SK-N-SH treated with all-trans-retinoic acid at 6 μM for 48 hours (cell line): ENCODE measurements at regions not wholly inside any gene's neighbourhood (a gene's known extent, or its start where the extent isn't known, plus 50 kb on each side); places are given as distances from the start of the nearest gene placed in this dataset.

Experiments
- ATAC-seq: fragments of 200-7000 bp; cut with Tn5 transposase; 3 replicates; pipeline ENCODE4 v1.9.1; 2020; ENCODE audit warnings: mild to moderate bottlenecking, moderate library complexity
- BACH2 ChIP-seq: fragments of 250-450 bp; sonication (Bioruptor Pico); IDR thresholded peaks from 2 replicates; pipeline ENCODE4 v1.9.0; 2021; ENCODE audit warnings: mild to moderate bottlenecking, borderline replicate concordance
- CREB5 ChIP-seq: fragments of 250-450 bp; sonication (Bioruptor Pico); IDR thresholded peaks from 2 replicates; pipeline ENCODE4 v1.5.1; 2020; ENCODE audit warnings: low read depth, mild to moderate bottlenecking, moderate library complexity
- CSDC2 ChIP-seq: fragments of 250-450 bp; sonication (Bioruptor Pico); IDR thresholded peaks from 2 replicates; pipeline ENCODE4 v1.5.0; 2020; ENCODE audit warnings: mild to moderate bottlenecking, moderate library complexity
- ESRRG ChIP-seq: fragments of 250-450 bp; sonication (Bioruptor Pico); IDR thresholded peaks from 2 replicates; pipeline ENCODE4 v1.6.1; 2021; ENCODE audit warnings: mild to moderate bottlenecking
- GLIS3 ChIP-seq: fragments of 250-450 bp; sonication (Bioruptor Pico); IDR thresholded peaks from 2 replicates; pipeline ENCODE4 v1.5.0; 2020; ENCODE audit warnings: mild to moderate bottlenecking, moderate library complexity
- ISL1 ChIP-seq: fragments of 250-450 bp; sonication (Bioruptor Pico); IDR thresholded peaks from 2 replicates; pipeline ENCODE4 v2.1.2; 2022; ENCODE audit warnings: mild to moderate bottlenecking, moderate library complexity
- OSR1 ChIP-seq: fragments of 250-450 bp; sonication (Bioruptor Pico); IDR thresholded peaks from 2 replicates; pipeline ENCODE4 v1.8.0; 2022; ENCODE audit warnings: moderate library complexity, mild to moderate bottlenecking, inconsistent platforms
- PATZ1 ChIP-seq: fragments of 250-450 bp; sonication (Bioruptor Pico); IDR thresholded peaks from 2 replicates; pipeline ENCODE4 v1.8.0; 2020; ENCODE audit warnings: mild to moderate bottlenecking, moderate library complexity, borderline replicate concordance
- PPARA ChIP-seq: fragments of 250-450 bp; sonication (Bioruptor Pico); IDR thresholded peaks from 2 replicates; pipeline ENCODE4 v1.5.0; 2020; ENCODE audit warnings: mild to moderate bottlenecking, borderline replicate concordance
- RARB ChIP-seq: fragments of 250-450 bp; sonication (Bioruptor Pico); IDR thresholded peaks from 2 replicates; pipeline ENCODE4 v1.8.0; 2021; ENCODE audit warnings: mild to moderate bottlenecking, moderate library complexity
- SNAI2 ChIP-seq: fragments of 250-450 bp; sonication (Bioruptor Pico); IDR thresholded peaks from 2 replicates; pipeline ENCODE4 v1.5.0; 2020; ENCODE audit warnings: mild to moderate bottlenecking, moderate library complexity
- TCF4 ChIP-seq: fragments of 250-450 bp; sonication (Bioruptor Pico); IDR thresholded peaks from 2 replicates; pipeline ENCODE4 v1.8.0; 2021; ENCODE audit warnings: mild to moderate bottlenecking, moderate library complexity, borderline replicate concordance
- TOX ChIP-seq: fragments of 250-450 bp; sonication (Bioruptor Pico); IDR thresholded peaks from 2 replicates; pipeline ENCODE4 v1.8.0; 2021; ENCODE audit warnings: mild to moderate bottlenecking, moderate library complexity, borderline replicate concordance
- TSHZ2 ChIP-seq: fragments of 250-450 bp; sonication (Bioruptor Pico); IDR thresholded peaks from 2 replicates; pipeline ENCODE4 v1.5.0; 2020; ENCODE audit warnings: mild to moderate bottlenecking, moderate library complexity
- ZC3H10 ChIP-seq: fragments of 250-450 bp; sonication (Bioruptor Pico); IDR thresholded peaks from 2 replicates; pipeline ENCODE4 v1.5.1; 2021; ENCODE audit warnings: mild to moderate bottlenecking, moderate library complexity
- ZFP3 ChIP-seq: fragments of 250-450 bp; sonication (Bioruptor Pico); IDR thresholded peaks from 2 replicates; pipeline ENCODE4 v1.5.0; 2020; ENCODE audit warnings: mild to moderate bottlenecking, moderate library complexity
- ZFP30 ChIP-seq: fragments of 450-650 bp; formaldehyde crosslinking; IDR thresholded peaks from 2 replicates; pipeline ENCODE4 v1.5.0; 2022; ENCODE audit warnings: mild to moderate bottlenecking, moderate library complexity
- ZNF70 ChIP-seq: fragments of 450-650 bp; formaldehyde crosslinking; IDR thresholded peaks from 2 replicates; pipeline ENCODE4 v1.5.0; 2020; ENCODE audit warnings: mild to moderate bottlenecking, moderate library complexity
- ZNF8 ChIP-seq: fragments of 450-650 bp; formaldehyde crosslinking; IDR thresholded peaks from 2 replicates; pipeline ENCODE4 v1.5.0; 2020; ENCODE audit warnings: mild to moderate bottlenecking, moderate library complexity
- TF ChIP-seq, protein P1 (sequence below): fragments of 250-450 bp; sonication (Bioruptor Pico); IDR thresholded peaks from 2 replicates; pipeline ENCODE4 v1.5.1; 2021; ENCODE audit warnings: mild to moderate bottlenecking, moderate library complexity
- TF ChIP-seq, protein P2 (sequence below): fragments of 250-450 bp; sonication (Bioruptor Pico); IDR thresholded peaks from 2 replicates; pipeline ENCODE4 v1.8.0; 2021; ENCODE audit warnings: low read depth, mild to moderate bottlenecking, moderate library complexity, borderline replicate concordance

DNA sequence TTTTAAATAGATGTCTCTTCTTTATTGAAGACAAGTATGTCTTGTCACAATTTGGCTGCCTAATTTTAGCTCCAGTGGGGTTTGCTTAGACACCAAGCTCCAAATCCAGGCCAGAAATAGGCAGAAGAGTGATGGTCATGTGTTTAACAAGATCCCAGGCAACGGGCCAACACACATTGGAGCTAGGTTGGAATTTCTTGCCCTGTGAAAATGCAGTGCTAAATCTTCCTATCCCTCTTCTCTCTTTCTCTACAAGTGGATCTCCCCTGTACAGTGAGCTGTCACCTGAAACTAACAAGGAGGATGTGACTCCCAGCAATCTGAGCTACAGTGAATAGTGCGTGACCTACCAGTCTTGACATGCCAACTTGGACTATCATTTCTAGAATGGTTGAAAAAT lies 65.3 kb upstream of the VGLL2 start:
- no peak for TF ChIP-seq ZNF70 (CRISPR knock-in tag)
- TF ChIP-seq GLIS3 (CRISPR knock-in tag) = no peak
- TF ChIP-seq ESRRG (CRISPR knock-in tag) = no peak
- TF ChIP-seq ZFP30 (CRISPR knock-in tag) = no peak
- TF ChIP-seq TSHZ2 (CRISPR knock-in tag) = no peak
- no peak for TF ChIP-seq RARB (CRISPR knock-in tag)
- TF ChIP-seq CSDC2 (CRISPR knock-in tag) = no peak
- TF ChIP-seq, protein P1, sequence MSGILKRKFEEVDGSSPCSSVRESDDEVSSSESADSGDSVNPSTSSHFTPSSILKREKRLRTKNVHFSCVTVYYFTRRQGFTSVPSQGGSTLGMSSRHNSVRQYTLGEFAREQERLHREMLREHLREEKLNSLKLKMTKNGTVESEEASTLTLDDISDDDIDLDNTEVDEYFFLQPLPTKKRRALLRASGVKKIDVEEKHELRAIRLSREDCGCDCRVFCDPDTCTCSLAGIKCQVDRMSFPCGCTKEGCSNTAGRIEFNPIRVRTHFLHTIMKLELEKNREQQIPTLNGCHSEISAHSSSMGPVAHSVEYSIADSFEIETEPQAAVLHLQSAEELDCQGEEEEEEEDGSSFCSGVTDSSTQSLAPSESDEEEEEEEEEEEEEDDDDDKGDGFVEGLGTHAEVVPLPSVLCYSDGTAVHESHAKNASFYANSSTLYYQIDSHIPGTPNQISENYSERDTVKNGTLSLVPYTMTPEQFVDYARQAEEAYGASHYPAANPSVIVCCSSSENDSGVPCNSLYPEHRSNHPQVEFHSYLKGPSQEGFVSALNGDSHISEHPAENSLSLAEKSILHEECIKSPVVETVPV (CRISPR knock-in tag) = no peak
- no peak for TF ChIP-seq OSR1
- no peak for TF ChIP-seq TOX (CRISPR knock-in tag)
- no peak for TF ChIP-seq PATZ1 (CRISPR knock-in tag)
- no peak for TF ChIP-seq ZC3H10
- TF ChIP-seq ISL1 = no peak
- TF ChIP-seq TCF4 (CRISPR knock-in tag) = no peak
- no peak for TF ChIP-seq CREB5
- no peak for ATAC-seq

GRCh38 chr6:117204903-117205302 lies 60.5 kb upstream of the VGLL2 start:
- TF ChIP-seq OSR1 = no peak
- TF ChIP-seq SNAI2 = no peak
- no peak for TF ChIP-seq PPARA (CRISPR knock-in tag)
- no peak for TF ChIP-seq ZNF8 (CRISPR knock-in tag)
- no peak for TF ChIP-seq CREB5
- no peak for TF ChIP-seq RARB (CRISPR knock-in tag)
- TF ChIP-seq TSHZ2 (CRISPR knock-in tag) = no peak
- no peak for TF ChIP-seq BACH2 (CRISPR knock-in tag)
- no peak for TF ChIP-seq GLIS3 (CRISPR knock-in tag)
- TF ChIP-seq ZFP30 (CRISPR knock-in tag) = no peak
- no peak for TF ChIP-seq ZFP3 (CRISPR knock-in tag)
- no peak for TF ChIP-seq CSDC2 (CRISPR knock-in tag)
- no peak for TF ChIP-seq ESRRG (CRISPR knock-in tag)
- TF ChIP-seq ISL1 = no peak
- TF ChIP-seq, protein P2, sequence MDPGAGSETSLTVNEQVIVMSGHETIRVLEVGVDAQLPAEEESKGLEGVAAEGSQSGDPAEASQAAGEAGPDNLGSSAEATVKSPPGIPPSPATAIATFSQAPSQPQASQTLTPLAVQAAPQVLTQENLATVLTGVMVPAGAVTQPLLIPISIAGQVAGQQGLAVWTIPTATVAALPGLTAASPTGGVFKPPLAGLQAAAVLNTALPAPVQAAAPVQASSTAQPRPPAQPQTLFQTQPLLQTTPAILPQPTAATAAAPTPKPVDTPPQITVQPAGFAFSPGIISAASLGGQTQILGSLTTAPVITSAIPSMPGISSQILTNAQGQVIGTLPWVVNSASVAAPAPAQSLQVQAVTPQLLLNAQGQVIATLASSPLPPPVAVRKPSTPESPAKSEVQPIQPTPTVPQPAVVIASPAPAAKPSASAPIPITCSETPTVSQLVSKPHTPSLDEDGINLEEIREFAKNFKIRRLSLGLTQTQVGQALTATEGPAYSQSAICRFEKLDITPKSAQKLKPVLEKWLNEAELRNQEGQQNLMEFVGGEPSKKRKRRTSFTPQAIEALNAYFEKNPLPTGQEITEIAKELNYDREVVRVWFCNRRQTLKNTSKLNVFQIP = no peak
- TF ChIP-seq, all 23 proteins: peak for 0
- ATAC-seq = no peak
